CD4-positive, alpha-beta memory T cell (primary cell): ENCODE measurements at regions not wholly inside any gene's neighbourhood (a gene's known extent, or its start where the extent isn't known, plus 50 kb on each side); places are given as distances from the start of the nearest gene placed in this dataset.

Source experiments
- CTCF ChIA-PET: fragments of 350-600 bp; sonication (Branson Sonifier 250); formaldehyde crosslinking; loops from one replicate; lab custom pipeline; 2021; ENCODE audit warnings: inconsistent platforms; ENCODE audit not compliant: partially characterized antibody; lab: Charles Lee
- POLR2A ChIA-PET: fragments of 350-600 bp; sonication (Branson Sonifier 250); formaldehyde crosslinking; loops from one replicate; lab custom pipeline; 2021; ENCODE audit not compliant: partially characterized antibody; lab: Charles Lee
- DNase-seq, 5 donors: peaks; one replicate each; pipeline versions ENCODE4 v3.0.0 to v3.0.0-alpha.2; 2020 to 2022; ENCODE audit warnings: mixed read lengths in 1 of 5
- H3K27ac ChIP-seq: one replicate; pipeline ENCODE4 v1.7.0; 2013; ENCODE audit warnings: low read depth, low read length
- H3K27me3 ChIP-seq: 2 replicates; pipeline ENCODE4 v1.7.0; 2013; ENCODE audit warnings: mild to moderate bottlenecking, low read length, moderate library complexity; ENCODE audit not compliant: insufficient read depth
- H3K36me3 ChIP-seq: 2 replicates; pipeline ENCODE4 v1.7.0; 2013; ENCODE audit warnings: mild to moderate bottlenecking, low read length, moderate library complexity; ENCODE audit not compliant: insufficient read depth
- H3K4me1 ChIP-seq: 2 replicates; pipeline ENCODE4 v1.7.0; 2013; ENCODE audit warnings: mild to moderate bottlenecking, low read length, moderate library complexity; ENCODE audit not compliant: insufficient read depth
- H3K4me3 ChIP-seq, 2 donors: one replicate each; pipeline ENCODE4 v1.7.0; 2013; ENCODE audit warnings: low read length in 2 of 2, mild to moderate bottlenecking in 1 of 2
- H3K9me3 ChIP-seq, 2 donors: one replicate each; pipeline ENCODE4 v1.7.0; 2013; ENCODE audit warnings: low read length in 2 of 2, control low read depth in 1 of 2; ENCODE audit not compliant: control insufficient read depth in 1 of 2
- H3K27ac Mint-ChIP-seq, 7 donors: one replicate each; pipeline ENCODE4 v1.8.0; 2020 to 2021; ENCODE audit warnings: mixed read lengths in 7 of 7, mild to moderate bottlenecking in 6 of 7, inconsistent platforms in 3 of 7, moderate library complexity in 3 of 7
- H3K27me3 Mint-ChIP-seq, 2 donors: one replicate each; pipeline ENCODE4 v1.8.0; 2020 to 2021; ENCODE audit warnings: mixed read lengths in 2 of 2
- H3K36me3 Mint-ChIP-seq, 2 donors: one replicate each; pipeline ENCODE4 v1.8.0; 2020 to 2021; ENCODE audit warnings: mixed read lengths in 2 of 2, inconsistent platforms in 1 of 2, mild to moderate bottlenecking in 1 of 2
- H3K4me1 Mint-ChIP-seq, 4 donors: one replicate each; pipeline ENCODE4 v1.8.0; 2020 to 2021; ENCODE audit warnings: mixed read lengths in 4 of 4, mild to moderate bottlenecking in 1 of 4
- H3K4me3 Mint-ChIP-seq, 8 donors: one replicate each; pipeline ENCODE4 v1.8.0; 2020 to 2021; ENCODE audit warnings: mixed read lengths in 8 of 8, mild to moderate bottlenecking in 7 of 8, moderate library complexity in 6 of 8, inconsistent platforms in 3 of 8
- H3K9me3 Mint-ChIP-seq, 8 donors: one replicate each; pipeline ENCODE4 v1.8.0; 2020 to 2021; ENCODE audit warnings: mixed read lengths in 8 of 8, mild to moderate bottlenecking in 5 of 8, inconsistent platforms in 3 of 8, moderate library complexity in 1 of 8
- intact Hi-C: fragments of 100-400 bp; cut with micrococcal nuclease; formaldehyde crosslinking; loops from one replicate; pipeline ENCODE4 v1.15.1; 2023

DNA sequence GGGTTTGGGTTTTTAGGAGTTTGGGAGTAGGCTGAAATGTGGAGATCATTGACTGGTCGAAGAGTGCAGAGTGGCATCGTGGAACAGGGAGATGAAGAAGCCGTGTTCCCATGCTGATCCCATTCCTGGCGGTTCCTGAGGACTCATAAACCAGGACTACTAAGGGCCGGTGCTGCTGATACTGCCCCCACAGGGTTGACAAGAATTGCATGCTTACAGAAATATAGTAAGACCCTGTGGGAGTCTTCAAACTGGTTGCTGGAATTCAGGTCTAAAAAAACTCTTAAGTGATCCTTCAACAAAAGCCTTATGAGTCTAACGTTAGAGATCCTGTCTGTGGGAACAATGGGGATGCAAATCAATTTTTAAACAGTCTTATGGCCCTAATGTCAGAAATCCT is 64.0 kb upstream of the ARHGAP5 start:
- Mint-ChIP-seq H3K27ac (no peak overlapping the region), H3K4me1 (peaks cover 0 to under 1% (median 0%) of the 10 kb centered on the region in 4 donors), H3K4me3 (no peak overlapping the region), H3K27me3 (peaks cover 0 to 6% of the 10 kb centered on the region in 2 donors), H3K36me3 (no peaks in the 10 kb centered on the region), H3K9me3 (no peaks in the 10 kb centered on the region)
- intact Hi-C loops = no loop called here
- Histone ChIP-seq H3K4me3 (no peak overlapping the region), H3K27ac (no peak overlapping the region), H3K9me3 (no peaks in the 10 kb centered on the region), H3K27me3 (no peaks in the 10 kb centered on the region), H3K36me3 (no peaks in the 10 kb centered on the region), H3K4me1 (no peaks in the 10 kb centered on the region)
- ChIA-PET POLR2A (no interaction called here), CTCF (no interaction called here)
- no peak for DNase-seq

DNA sequence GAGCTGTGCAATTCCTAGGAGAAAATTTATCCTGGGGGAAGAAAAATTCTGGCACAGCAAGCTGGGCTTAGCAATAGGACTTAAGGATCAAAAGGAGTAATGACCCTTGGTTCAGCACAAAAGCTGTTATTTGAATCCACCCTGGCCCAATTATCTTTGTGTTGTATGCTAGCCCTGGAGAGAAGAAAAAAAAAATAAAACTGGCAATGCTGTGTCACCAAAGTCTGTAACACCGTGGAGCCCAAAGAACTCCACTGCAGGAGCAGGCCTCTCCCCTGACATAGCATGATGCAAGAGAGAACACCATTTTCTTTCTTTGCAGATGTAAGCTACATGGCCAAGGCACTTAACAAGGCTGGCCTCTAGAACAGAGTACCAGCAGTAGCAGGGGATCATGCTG is 63.0 kb upstream of the ARHGAP5 start:
- Histone ChIP-seq H3K36me3 (no peaks in the 10 kb centered on the region), H3K27me3 (no peaks in the 10 kb centered on the region), H3K27ac (no peak overlapping the region), H3K4me1 (no peaks in the 10 kb centered on the region), H3K9me3 (no peaks in the 10 kb centered on the region), H3K4me3 (no peak overlapping the region)
- CTCF ChIA-PET = no interaction called here
- Mint-ChIP-seq H3K27me3 (peaks cover 0 to 6% of the 10 kb centered on the region in 2 donors), H3K4me1 (no peaks in the 10 kb centered on the region), H3K36me3 (no peaks in the 10 kb centered on the region), H3K9me3 (no peaks in the 10 kb centered on the region), H3K4me3 (no peak overlapping the region), H3K27ac (no peak overlapping the region)
- intact Hi-C loops = no loop called here
- POLR2A ChIA-PET = no interaction called here
- DNase-seq = no peak

DNA sequence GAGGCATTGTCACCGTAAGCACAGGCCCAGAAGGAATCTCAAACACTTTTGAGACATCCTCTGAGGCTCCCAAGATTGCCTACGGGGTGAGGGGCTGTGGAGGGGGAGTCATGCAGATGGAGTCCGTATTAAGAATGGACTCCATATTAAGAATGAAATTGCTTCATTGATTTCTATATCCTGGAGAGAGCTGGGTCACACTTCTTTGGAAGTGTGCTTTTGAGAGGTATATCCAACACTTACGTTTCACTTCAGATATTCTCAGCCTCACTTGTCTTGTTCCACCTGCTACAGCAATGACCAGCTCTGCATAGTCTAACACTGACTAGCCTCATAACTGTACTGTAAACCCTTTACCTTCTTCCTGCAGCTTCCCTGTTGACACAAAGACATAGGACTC is 62.6 kb upstream of the ARHGAP5 start:
- H3K4me3 Mint-ChIP-seq = no peak overlapping the region
- DNase-seq = no peak
- ChIA-PET CTCF (interaction anchor here (0.8 kb wide), 1 partner anchor 10 kb away, joined by 3 read pairs; no protein-coding TSS in a partner anchor), POLR2A (no interaction called here)
- H3K27ac ChIP-seq = no peak overlapping the region
- H3K4me1 Mint-ChIP-seq = no peaks in the 10 kb centered on the region
- no peak overlapping the region for H3K4me3 ChIP-seq
- H3K27me3 ChIP-seq = no peaks in the 10 kb centered on the region
- H3K36me3 ChIP-seq = no peaks in the 10 kb centered on the region
- peaks cover 0 to 6% of the 10 kb centered on the region in 2 donors for H3K27me3 Mint-ChIP-seq
- H3K9me3 ChIP-seq = no peaks in the 10 kb centered on the region
- H3K9me3 Mint-ChIP-seq = no peaks in the 10 kb centered on the region
- intact Hi-C loops = no loop called here
- no peak overlapping the region for H3K27ac Mint-ChIP-seq
- H3K36me3 Mint-ChIP-seq = no peaks in the 10 kb centered on the region
- H3K4me1 ChIP-seq = no peaks in the 10 kb centered on the region

DNA sequence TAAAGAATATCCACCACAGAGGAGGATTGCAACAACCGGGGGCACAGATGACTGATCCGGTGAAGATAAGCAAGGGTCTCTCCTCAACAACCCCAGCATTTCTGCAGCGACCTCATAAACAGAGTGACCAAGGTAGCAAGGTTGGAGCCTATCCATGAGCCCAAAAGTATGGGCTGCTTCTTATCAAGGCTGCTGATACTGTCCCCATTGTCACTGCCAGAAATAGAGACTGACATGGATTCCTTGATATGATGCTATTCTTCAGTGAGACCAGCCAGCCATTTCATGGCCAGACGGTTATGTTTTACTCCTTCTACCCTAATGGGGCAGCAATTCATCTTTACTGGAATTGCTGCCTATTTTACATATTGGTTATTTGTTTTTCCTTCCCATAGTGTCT is 61.9 kb upstream of the ARHGAP5 start:
- intact Hi-C loops = no loop called here
- Mint-ChIP-seq H3K9me3 (no peaks in the 10 kb centered on the region), H3K36me3 (no peaks in the 10 kb centered on the region), H3K4me3 (no peak overlapping the region), H3K27me3 (peaks cover 0 to 6% of the 10 kb centered on the region in 2 donors), H3K27ac (no peak overlapping the region), H3K4me1 (no peaks in the 10 kb centered on the region)
- no peaks in the 10 kb centered on the region for H3K27me3 ChIP-seq
- POLR2A ChIA-PET = no interaction called here
- no peak overlapping the region for H3K27ac ChIP-seq
- H3K4me1 ChIP-seq = no peaks in the 10 kb centered on the region
- H3K36me3 ChIP-seq = no peaks in the 10 kb centered on the region
- CTCF ChIA-PET = interaction anchor here (0.8 kb wide), 1 partner anchor 9 kb away, joined by 3 read pairs; no protein-coding TSS in a partner anchor
- DNase-seq = no peak
- no peak overlapping the region for H3K4me3 ChIP-seq
- H3K9me3 ChIP-seq = no peaks in the 10 kb centered on the region

DNA sequence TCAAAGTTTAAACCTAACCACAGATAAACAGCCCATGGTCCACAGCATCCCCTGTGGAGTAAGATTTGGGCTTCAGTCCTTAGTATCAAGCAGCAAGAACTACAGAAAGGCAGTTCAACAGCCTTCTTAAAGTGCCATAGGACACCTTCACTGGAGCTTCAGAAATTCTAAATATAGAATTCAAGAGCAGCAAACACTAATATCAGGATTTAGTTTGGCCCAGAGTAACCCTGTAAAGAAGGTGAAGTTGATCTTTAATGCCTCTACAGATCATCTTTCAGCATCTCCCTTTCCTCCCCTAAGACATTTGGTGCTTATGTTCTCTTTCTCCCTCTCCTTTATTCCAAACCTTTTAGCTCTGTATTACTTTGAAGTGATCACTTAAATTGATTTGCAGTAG is 59.5 kb upstream of the ARHGAP5 start:
- H3K9me3 ChIP-seq = no peaks in the 10 kb centered on the region
- H3K4me1 ChIP-seq = no peaks in the 10 kb centered on the region
- Mint-ChIP-seq H3K9me3 (no peaks in the 10 kb centered on the region), H3K27me3 (peaks cover 0 to 2% of the 10 kb centered on the region in 2 donors), H3K27ac (no peak overlapping the region), H3K4me1 (no peaks in the 10 kb centered on the region), H3K4me3 (no peak overlapping the region), H3K36me3 (no peaks in the 10 kb centered on the region)
- H3K36me3 ChIP-seq = no peaks in the 10 kb centered on the region
- ChIA-PET POLR2A (no interaction called here), CTCF (interaction anchor here (1.3 kb wide), 1 partner anchor 94 kb away, joined by 3 read pairs; no protein-coding TSS in a partner anchor)
- no peak for DNase-seq
- H3K27ac ChIP-seq = no peak overlapping the region
- H3K27me3 ChIP-seq = no peaks in the 10 kb centered on the region
- no peak overlapping the region for H3K4me3 ChIP-seq
- intact Hi-C loops = no loop called here

DNA sequence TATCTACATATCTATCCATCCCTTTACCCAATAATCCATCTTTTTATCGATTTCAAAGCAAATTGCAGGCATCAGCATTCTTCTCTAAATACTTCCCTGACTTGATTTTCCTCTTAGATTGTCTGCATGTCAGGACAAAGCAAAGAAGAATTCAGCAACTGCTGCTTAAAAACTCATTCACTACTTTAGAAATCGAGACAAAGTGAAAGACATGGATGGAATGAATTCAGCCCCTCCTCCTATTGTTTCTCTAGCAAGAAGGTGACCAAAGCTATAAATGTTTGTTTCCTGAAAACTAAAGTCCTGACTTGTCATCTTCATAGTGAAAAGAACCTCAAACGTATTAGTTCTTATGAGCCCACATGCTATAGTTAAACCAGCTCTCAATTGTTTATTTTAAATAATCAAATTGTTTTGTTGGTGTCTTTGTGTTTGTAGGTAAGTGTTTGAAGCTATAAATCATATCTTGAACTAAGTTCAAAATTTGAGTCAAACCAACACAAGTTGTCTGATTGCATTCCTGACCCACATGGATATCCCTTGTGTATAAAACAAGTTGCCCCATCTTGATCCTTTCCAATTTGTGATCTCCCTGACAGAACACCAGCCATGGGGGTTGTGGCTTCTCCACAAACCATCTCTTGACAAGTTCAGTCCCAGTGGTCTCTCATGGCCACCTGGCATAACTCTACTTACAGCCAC is 58.6 kb upstream of the ARHGAP5 start:
- H3K4me1 ChIP-seq = no peaks in the 10 kb centered on the region
- H3K9me3 ChIP-seq = no peaks in the 10 kb centered on the region
- Mint-ChIP-seq H3K4me3 (no peak overlapping the region), H3K27ac (peak overlapping the region in 1 of 7 donors; percentile 52), H3K36me3 (no peaks in the 10 kb centered on the region), H3K4me1 (no peaks in the 10 kb centered on the region), H3K9me3 (no peaks in the 10 kb centered on the region), H3K27me3 (peaks cover 0 to 2% of the 10 kb centered on the region in 2 donors)
- ChIA-PET POLR2A (no interaction called here), CTCF (interaction anchor here (1.3 kb wide), 1 partner anchor 95 kb away, joined by 3 read pairs; no protein-coding TSS in a partner anchor)
- intact Hi-C loops = no loop called here
- no peak overlapping the region for H3K27ac ChIP-seq
- no peak overlapping the region for H3K4me3 ChIP-seq
- no peaks in the 10 kb centered on the region for H3K27me3 ChIP-seq
- no peaks in the 10 kb centered on the region for H3K36me3 ChIP-seq
- no peak for DNase-seq

DNA sequence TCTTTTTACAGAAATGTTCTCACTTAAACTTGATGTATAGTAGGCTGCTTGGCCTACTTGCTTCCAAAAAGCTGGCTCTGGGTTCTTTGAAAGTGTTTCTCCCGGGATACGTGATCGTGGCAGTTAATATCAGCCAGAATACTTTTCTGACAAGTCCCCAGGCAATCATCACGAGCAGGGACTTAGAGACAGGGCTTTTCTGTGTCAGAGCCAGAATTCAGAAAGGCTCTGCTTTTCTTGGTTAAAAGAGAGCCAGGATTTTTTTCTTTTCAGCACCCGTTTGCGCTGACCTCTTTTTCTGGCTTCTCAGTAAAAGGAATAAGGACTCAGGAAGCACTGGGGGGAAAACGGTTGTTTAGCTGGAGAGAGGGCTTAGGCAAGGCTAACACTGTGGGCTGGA is 57.8 kb upstream of the ARHGAP5 start:
- no peak overlapping the region for H3K4me3 Mint-ChIP-seq
- no peaks in the 10 kb centered on the region for H3K4me1 Mint-ChIP-seq
- H3K36me3 Mint-ChIP-seq = no peaks in the 10 kb centered on the region
- Histone ChIP-seq H3K27ac (no peak overlapping the region), H3K4me3 (no peak overlapping the region), H3K9me3 (no peaks in the 10 kb centered on the region), H3K4me1 (no peaks in the 10 kb centered on the region), H3K27me3 (no peaks in the 10 kb centered on the region), H3K36me3 (no peaks in the 10 kb centered on the region)
- H3K27ac Mint-ChIP-seq = no peak overlapping the region
- H3K9me3 Mint-ChIP-seq = no peaks in the 10 kb centered on the region
- intact Hi-C loops = no loop called here
- peaks cover 0 to 2% of the 10 kb centered on the region in 2 donors for H3K27me3 Mint-ChIP-seq
- ChIA-PET CTCF (interaction anchor here (1.5 kb wide), 1 partner anchor 13 kb away, joined by 3 read pairs; no protein-coding TSS in a partner anchor), POLR2A (no interaction called here)
- DNase-seq = no peak
